ENCODE measurements at regions not wholly inside any gene's neighbourhood (a gene's known extent, or its start where the extent isn't known, plus 50 kb on each side); places are given as distances from the start of the nearest gene placed in this dataset.

DNA sequence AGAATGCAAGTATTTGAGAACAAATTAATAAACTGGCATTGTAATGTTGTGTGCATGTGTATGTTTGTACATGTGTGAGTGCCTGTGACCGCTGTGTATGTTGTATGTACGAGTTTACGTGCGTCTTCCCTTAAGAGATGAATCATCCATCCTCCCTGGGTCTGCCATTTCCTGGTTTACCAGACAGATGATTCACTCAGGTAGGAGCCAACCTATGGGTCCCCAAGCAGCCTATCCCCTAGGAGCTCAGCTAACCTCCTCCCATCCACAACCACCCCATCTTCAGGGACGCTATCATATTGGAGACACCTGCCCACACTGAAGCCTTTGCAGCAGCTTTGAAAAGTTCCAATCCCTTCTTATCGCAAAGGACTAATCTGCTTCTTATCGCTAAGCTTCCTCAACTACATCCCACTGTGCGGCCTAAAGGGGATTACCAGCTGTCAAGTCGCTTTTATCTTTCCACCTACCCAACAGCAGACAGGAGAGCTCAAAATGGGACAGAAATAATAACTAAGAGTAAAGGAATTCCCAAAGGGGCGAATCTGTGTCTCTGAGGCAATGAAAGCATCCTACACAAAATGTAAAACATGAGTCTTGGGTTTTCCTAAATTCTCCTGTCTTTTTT is 81.5 kb upstream of the TMCC3 start:
- TF ChIP-seq, protein P1, sequence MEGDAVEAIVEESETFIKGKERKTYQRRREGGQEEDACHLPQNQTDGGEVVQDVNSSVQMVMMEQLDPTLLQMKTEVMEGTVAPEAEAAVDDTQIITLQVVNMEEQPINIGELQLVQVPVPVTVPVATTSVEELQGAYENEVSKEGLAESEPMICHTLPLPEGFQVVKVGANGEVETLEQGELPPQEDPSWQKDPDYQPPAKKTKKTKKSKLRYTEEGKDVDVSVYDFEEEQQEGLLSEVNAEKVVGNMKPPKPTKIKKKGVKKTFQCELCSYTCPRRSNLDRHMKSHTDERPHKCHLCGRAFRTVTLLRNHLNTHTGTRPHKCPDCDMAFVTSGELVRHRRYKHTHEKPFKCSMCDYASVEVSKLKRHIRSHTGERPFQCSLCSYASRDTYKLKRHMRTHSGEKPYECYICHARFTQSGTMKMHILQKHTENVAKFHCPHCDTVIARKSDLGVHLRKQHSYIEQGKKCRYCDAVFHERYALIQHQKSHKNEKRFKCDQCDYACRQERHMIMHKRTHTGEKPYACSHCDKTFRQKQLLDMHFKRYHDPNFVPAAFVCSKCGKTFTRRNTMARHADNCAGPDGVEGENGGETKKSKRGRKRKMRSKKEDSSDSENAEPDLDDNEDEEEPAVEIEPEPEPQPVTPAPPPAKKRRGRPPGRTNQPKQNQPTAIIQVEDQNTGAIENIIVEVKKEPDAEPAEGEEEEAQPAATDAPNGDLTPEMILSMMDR (IDR thresholded peaks at IDR 0.05) = no peak
- no peak for TF ChIP-seq POLR2A (IDR thresholded peaks at IDR 0.05)
